B cell (primary cell): ENCODE measurements at regions not wholly inside any gene's neighbourhood (a gene's known extent, or its start where the extent isn't known, plus 50 kb on each side); places are given as distances from the start of the nearest gene placed in this dataset.

ENCODE experiments used
- CTCF ChIP-seq: fragments of 200-600 bp; IDR thresholded peaks from one replicate; pipeline ENCODE4 v1.8.0; 2022; ENCODE audit warnings: antibody characterized with exemption, mild to moderate bottlenecking
- EZH2 ChIP-seq: IDR thresholded peaks from 2 replicates; pipeline ENCODE4 v1.6.1; 2012; ENCODE audit warnings: borderline replicate concordance, low read depth, mild to moderate bottlenecking, moderate library complexity, low read length; ENCODE audit not compliant: insufficient read depth, poor library complexity, severe bottlenecking

- no peak for TF ChIP-seq EZH2
- TF ChIP-seq CTCF = no peak
Observed at GRCh38 chr12:34389378-34390170, 367.3 kb downstream of the ALG10 start.
